ENCODE measurements at regions not wholly inside any gene's neighbourhood (a gene's known extent, or its start where the extent isn't known, plus 50 kb on each side); places are given as distances from the start of the nearest gene placed in this dataset.
"Not testable (repeated sequence)": the region's sequence is repeated elsewhere in the genome, so short reads cannot be mapped to it uniquely, and the experiment has no call there.

DNA sequence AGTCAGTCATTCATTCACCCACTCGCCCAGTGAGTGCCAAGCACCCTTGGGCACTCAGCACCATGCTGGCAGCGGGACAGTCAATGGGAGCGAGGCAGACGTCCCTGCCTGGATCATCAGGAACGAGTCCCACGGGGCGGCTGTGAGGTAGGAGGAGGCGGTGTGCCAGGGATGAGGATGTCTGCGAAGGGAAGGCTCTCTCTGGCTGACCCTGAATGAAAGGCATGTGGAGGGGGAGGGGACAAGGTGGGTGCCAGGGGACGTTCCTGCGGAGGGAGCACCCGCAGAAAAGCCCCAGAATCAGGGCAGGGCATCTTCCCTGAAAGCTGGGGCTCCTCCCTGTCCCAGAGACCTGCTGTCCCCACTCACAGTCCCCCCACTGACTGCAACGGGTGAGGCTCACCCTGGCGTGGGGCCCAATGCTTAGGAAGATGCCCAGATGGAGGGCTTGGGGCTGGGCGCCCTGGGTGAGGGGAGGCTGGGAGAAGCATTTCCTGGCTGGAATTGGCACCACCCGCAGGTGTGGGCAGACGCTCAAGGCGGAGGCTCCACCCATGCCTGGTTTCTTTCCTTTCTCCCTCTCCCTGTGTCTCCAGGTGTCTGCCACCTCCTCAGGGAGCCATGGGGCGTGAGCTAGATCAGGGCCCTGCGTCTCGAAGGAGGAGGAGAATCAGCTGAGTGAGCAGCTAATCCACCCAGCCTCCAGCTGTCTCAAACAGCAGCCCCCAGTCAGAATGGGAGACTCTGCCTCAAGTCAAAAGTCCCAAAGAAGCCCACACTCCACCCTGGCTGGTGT lies 179.0 kb upstream of the PPP1R26 start:
- Histone ChIP-seq H3K27ac (ENCODE audit: low read depth, low read length) (no peak overlapping the region), H3K9ac (ENCODE audit: low read length) (no peak overlapping the region), H3K36me3 (ENCODE audit: control insufficient read depth, insufficient read depth, low read length) (no peaks in the 10 kb centered on the region), H3K4me3 (ENCODE audit: low read depth, low read length) (no peak overlapping the region), H3K4me1 (ENCODE audit: control insufficient read depth, insufficient read depth, low read length) (peaks cover 25% of the 10 kb centered on the region), H3K27me3 (ENCODE audit: control insufficient read depth, insufficient read depth, low read length) (peaks cover 13% of the 10 kb centered on the region; the same call in 1 of the 2 replicates), H3K9me3 (ENCODE audit: control insufficient read depth, insufficient read depth, low read depth, low read length) (no peaks in the 10 kb centered on the region)

GRCh38 chr9:135301271-135302263 lies 178.0 kb upstream of the PPP1R26 start:
- Histone ChIP-seq H3K4me1 (ENCODE audit: control insufficient read depth, insufficient read depth, low read length) (peaks cover 19% of the 10 kb centered on the region), H3K27ac (ENCODE audit: low read depth, low read length) (no peak overlapping the region), H3K9ac (ENCODE audit: low read length) (no peak overlapping the region), H3K36me3 (ENCODE audit: control insufficient read depth, insufficient read depth, low read length) (no peaks in the 10 kb centered on the region), H3K27me3 (ENCODE audit: control insufficient read depth, insufficient read depth, low read length) (peaks cover 15% of the 10 kb centered on the region; the same call in 1 of the 2 replicates), H3K9me3 (ENCODE audit: control insufficient read depth, insufficient read depth, low read depth, low read length) (no peaks in the 10 kb centered on the region), H3K4me3 (ENCODE audit: low read depth, low read length) (no peak overlapping the region)

GRCh38 chr9:135302329-135303279 lies 177.0 kb upstream of the PPP1R26 start:
- Histone ChIP-seq H3K4me1 (ENCODE audit: control insufficient read depth, insufficient read depth, low read length) (peaks cover 13% of the 10 kb centered on the region; the same call in 1 of the 2 replicates), H3K4me3 (ENCODE audit: low read depth, low read length) (no peak overlapping the region), H3K27me3 (ENCODE audit: control insufficient read depth, insufficient read depth, low read length) (peaks cover 18% of the 10 kb centered on the region), H3K36me3 (ENCODE audit: control insufficient read depth, insufficient read depth, low read length) (no peaks in the 10 kb centered on the region), H3K27ac (ENCODE audit: low read depth, low read length) (no peak overlapping the region), H3K9ac (ENCODE audit: low read length) (no peak overlapping the region), H3K9me3 (ENCODE audit: control insufficient read depth, insufficient read depth, low read depth, low read length) (no peaks in the 10 kb centered on the region)

GRCh38 chr9:135303280-135303647 lies 176.3 kb upstream of the PPP1R26 start:
- Histone ChIP-seq H3K9me3 (ENCODE audit: control insufficient read depth, insufficient read depth, low read depth, low read length) (no peaks in the 10 kb centered on the region), H3K4me1 (ENCODE audit: control insufficient read depth, insufficient read depth, low read length) (peaks cover 13% of the 10 kb centered on the region; the same call in 1 of the 2 replicates), H3K36me3 (ENCODE audit: control insufficient read depth, insufficient read depth, low read length) (no peaks in the 10 kb centered on the region), H3K9ac (ENCODE audit: low read length) (no peak overlapping the region), H3K27ac (ENCODE audit: low read depth, low read length) (no peak overlapping the region), H3K27me3 (ENCODE audit: control insufficient read depth, insufficient read depth, low read length) (peaks cover 18% of the 10 kb centered on the region), H3K4me3 (ENCODE audit: low read depth, low read length) (no peak overlapping the region)

DNA sequence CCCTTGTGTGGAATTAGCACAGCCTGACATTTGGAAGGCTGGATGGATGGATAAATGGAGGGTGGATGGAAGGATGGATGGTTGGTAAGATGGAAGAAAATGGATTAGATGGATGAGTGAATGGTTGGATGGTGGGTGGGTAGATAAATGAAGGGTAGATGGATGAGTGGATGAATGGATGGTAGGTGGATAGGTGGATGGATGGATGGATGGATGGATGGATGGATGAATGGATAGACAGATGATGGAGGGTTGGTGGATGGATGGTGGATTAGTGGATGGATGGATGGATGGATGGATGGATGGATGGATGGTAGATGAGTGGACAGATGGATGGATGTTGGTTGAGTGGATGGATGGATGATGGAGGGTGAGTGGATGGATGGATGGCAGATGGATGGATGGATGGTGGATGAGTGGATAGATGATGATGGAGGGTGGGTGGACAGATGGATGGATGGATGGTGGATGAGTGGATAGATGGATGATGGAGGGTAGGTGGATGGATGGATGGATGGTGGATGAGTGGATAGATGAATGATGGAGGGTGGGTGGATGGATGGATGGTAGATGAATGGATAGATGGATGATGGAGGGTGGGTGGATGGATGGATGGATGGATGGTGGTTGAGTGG lies 175.6 kb upstream of the PPP1R26 start:
- Histone ChIP-seq H3K4me3 (ENCODE audit: low read depth, low read length) (no peak overlapping the region), H3K36me3 (ENCODE audit: control insufficient read depth, insufficient read depth, low read length) (no peaks in the 10 kb centered on the region), H3K4me1 (ENCODE audit: control insufficient read depth, insufficient read depth, low read length) (peaks cover 13% of the 10 kb centered on the region; the same call in 1 of the 2 replicates), H3K27ac (ENCODE audit: low read depth, low read length) (no peak overlapping the region), H3K27me3 (ENCODE audit: control insufficient read depth, insufficient read depth, low read length) (peaks cover 18% of the 10 kb centered on the region), H3K9ac (ENCODE audit: low read length) (no peak overlapping the region), H3K9me3 (ENCODE audit: control insufficient read depth, insufficient read depth, low read depth, low read length) (no peaks in the 10 kb centered on the region)

GRCh38 chr9:135304886-135305285 lies 174.7 kb upstream of the PPP1R26 start:
- Histone ChIP-seq H3K4me3 (ENCODE audit: low read depth, low read length) (no peak overlapping the region), H3K27me3 (ENCODE audit: control insufficient read depth, insufficient read depth, low read length) (peaks cover 14% of the 10 kb centered on the region), H3K9ac (ENCODE audit: low read length) (no peak overlapping the region), H3K4me1 (ENCODE audit: control insufficient read depth, insufficient read depth, low read length) (peaks cover 13% of the 10 kb centered on the region; the same call in 1 of the 2 replicates), H3K27ac (ENCODE audit: low read depth, low read length) (no peak overlapping the region), H3K36me3 (ENCODE audit: control insufficient read depth, insufficient read depth, low read length) (no peaks in the 10 kb centered on the region), H3K9me3 (ENCODE audit: control insufficient read depth, insufficient read depth, low read depth, low read length) (no peaks in the 10 kb centered on the region)

- Histone ChIP-seq H3K9me3 (ENCODE audit: control insufficient read depth, insufficient read depth, low read depth, low read length) (no peaks in the 10 kb centered on the region), H3K9ac (ENCODE audit: low read length) (no peak overlapping the region), H3K27me3 (ENCODE audit: control insufficient read depth, insufficient read depth, low read length) (peaks cover 14% of the 10 kb centered on the region), H3K36me3 (ENCODE audit: control insufficient read depth, insufficient read depth, low read length) (no peaks in the 10 kb centered on the region), H3K4me3 (ENCODE audit: low read depth, low read length) (no peak overlapping the region), H3K4me1 (ENCODE audit: control insufficient read depth, insufficient read depth, low read length) (peaks cover 10% of the 10 kb centered on the region; the same call in 1 of the 2 replicates), H3K27ac (ENCODE audit: low read depth, low read length) (no peak overlapping the region)
Measured at GRCh38 chr9:135305546-135306180, 173.9 kb upstream of the PPP1R26 start.

GRCh38 chr9:135306699-135307098 lies 172.9 kb upstream of the PPP1R26 start:
- no peaks in the 10 kb centered on the region for H3K4me1 ChIP-seq (ENCODE audit: control insufficient read depth, insufficient read depth, low read length)
- H3K9ac ChIP-seq (ENCODE audit: low read length): no peak overlapping the region
- no peaks in the 10 kb centered on the region for H3K9me3 ChIP-seq (ENCODE audit: control insufficient read depth, insufficient read depth, low read depth, low read length)
- no peak overlapping the region for H3K4me3 ChIP-seq (ENCODE audit: low read depth, low read length)
- H3K36me3 ChIP-seq (ENCODE audit: control insufficient read depth, insufficient read depth, low read length): no peaks in the 10 kb centered on the region
- peaks cover 14% of the 10 kb centered on the region for H3K27me3 ChIP-seq (ENCODE audit: control insufficient read depth, insufficient read depth, low read length)
- H3K27ac ChIP-seq (ENCODE audit: low read depth, low read length): no peak overlapping the region

DNA sequence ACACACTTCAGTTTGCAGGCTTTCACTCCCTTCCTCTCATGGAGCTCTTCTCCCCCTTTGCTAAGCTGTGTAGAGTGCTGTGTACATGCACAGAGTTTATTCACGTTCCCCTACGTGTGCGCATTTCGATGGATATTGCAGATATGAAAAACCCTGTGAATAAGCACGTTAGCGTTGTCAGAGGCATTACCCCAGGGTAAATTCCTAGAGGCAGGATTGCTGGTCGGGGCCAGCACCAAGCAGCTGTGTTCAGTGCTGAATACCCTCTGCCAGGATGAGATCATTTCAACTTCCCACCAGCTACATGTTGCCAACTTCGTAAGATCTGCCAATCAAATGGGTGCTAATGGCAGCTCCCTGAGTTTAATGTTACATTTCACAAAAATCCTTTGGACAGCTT lies 172.3 kb upstream of the PPP1R26 start:
- Histone ChIP-seq H3K4me3 (ENCODE audit: low read depth, low read length) (no peak overlapping the region), H3K27ac (ENCODE audit: low read depth, low read length) (no peak overlapping the region), H3K9me3 (ENCODE audit: control insufficient read depth, insufficient read depth, low read depth, low read length) (peaks cover 5% of the 10 kb centered on the region), H3K36me3 (ENCODE audit: control insufficient read depth, insufficient read depth, low read length) (no peaks in the 10 kb centered on the region), H3K4me1 (ENCODE audit: control insufficient read depth, insufficient read depth, low read length) (no peaks in the 10 kb centered on the region), H3K9ac (ENCODE audit: low read length) (no peak overlapping the region), H3K27me3 (ENCODE audit: control insufficient read depth, insufficient read depth, low read length) (peaks cover 10% of the 10 kb centered on the region)

GRCh38 chr9:135307919-135308318 lies 171.7 kb upstream of the PPP1R26 start:
- H3K36me3 ChIP-seq (ENCODE audit: control insufficient read depth, insufficient read depth, low read length); H3K9me3 ChIP-seq (ENCODE audit: control insufficient read depth, insufficient read depth, low read depth, low read length); H3K4me3 ChIP-seq (ENCODE audit: low read depth, low read length); H3K9ac ChIP-seq (ENCODE audit: low read length); H3K27me3 ChIP-seq (ENCODE audit: control insufficient read depth, insufficient read depth, low read length); H3K27ac ChIP-seq (ENCODE audit: low read depth, low read length); H3K4me1 ChIP-seq (ENCODE audit: control insufficient read depth, insufficient read depth, low read length): not testable (repeated sequence)
